CD4-positive, alpha-beta T cell treated with Interleukin-4 for 1 hour (primary cell): ENCODE measurements at regions not wholly inside any gene's neighbourhood (a gene's known extent, or its start where the extent isn't known, plus 50 kb on each side); places are given as distances from the start of the nearest gene placed in this dataset.
"Not testable (repeated sequence)": the region's sequence is repeated elsewhere in the genome, so short reads cannot be mapped to it uniquely, and the experiment has no call there.

Experiments used
- DNase-seq, 2 donors: peaks; one replicate each; pipeline ENCODE4 v3.0.0-alpha.2; 2020 to 2022

DNA sequence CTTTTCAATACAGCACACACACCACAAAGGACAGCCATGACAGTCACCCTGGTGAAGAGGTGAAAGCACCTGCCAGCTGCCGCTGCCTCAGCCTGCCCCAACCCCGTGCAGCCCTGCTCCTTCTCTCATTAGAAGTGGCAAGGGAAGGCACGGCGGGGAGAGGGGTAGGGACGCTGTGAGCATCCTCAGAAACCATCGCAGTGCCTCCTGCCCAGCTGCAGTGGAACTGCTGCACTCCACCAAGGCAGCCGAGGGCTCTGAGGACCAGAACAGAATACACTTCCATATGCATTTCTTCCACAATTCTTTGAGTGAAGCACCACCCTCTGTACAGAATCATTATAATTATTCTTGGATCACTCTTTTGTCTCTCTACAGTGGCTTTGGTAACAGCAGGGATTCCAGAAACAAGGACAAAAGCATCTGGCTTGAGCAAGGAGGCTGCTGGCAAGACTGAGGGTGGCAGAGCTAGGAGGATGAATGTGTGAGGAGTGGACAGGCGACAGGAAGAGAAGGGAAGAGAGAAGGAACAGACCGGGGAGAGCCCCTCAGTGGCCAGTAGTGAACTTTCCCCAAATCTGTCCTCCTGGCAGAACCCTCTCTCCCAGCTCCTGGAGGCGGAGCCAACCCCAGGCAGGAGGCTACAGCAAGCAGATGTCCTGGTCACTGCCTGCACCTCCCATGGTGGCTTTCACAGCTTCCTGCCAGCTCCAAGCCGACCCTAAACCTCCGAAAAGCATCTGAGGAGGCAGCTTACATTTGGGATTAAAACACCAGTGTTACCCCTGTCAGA is 73.2 kb downstream of the MTNR1A start:
- DNase-seq, result no peak

DNA sequence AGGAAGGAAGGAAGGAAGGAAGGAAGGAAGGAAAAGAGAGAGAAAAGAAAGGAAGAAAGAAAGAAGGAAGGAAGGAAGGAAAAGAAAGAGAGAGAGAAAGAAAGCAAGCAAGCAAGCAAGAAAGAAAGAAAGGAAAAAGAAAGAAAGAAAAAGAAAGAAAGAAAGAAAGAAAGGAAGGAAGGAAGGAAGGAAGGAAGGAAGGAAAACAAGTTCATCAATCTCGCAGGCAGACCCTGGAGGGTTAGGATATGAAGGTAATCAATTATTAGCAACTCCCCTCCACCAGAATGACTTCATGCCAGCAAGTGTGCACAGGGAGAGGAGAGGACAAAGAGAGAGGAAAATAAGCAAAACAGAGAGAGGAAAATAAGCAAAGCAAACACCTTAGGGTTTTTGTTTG is 80.2 kb downstream of the MTNR1A start:
- DNase-seq, result no peak

DNA sequence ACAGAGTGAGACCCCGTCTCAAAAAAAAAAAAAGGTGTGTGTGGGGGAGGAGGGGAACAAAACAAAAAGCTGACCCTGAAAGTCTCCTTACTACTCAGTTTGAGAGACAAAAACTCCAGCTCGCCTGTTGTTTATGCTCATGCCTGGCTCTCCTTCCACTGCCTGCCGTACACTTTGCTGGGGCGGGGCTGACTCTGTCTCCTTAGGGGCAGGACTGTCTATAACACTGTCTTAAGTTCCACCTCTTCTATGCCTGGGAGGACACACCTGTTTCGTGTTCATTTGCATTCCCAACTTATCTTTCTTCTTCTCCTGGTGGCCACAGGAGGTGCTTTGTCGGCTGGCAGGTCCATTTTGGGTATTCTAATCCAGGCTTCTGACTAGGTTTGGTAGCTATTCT is 81.4 kb downstream of the MTNR1A start:
- DNase-seq, result no peak

DNA sequence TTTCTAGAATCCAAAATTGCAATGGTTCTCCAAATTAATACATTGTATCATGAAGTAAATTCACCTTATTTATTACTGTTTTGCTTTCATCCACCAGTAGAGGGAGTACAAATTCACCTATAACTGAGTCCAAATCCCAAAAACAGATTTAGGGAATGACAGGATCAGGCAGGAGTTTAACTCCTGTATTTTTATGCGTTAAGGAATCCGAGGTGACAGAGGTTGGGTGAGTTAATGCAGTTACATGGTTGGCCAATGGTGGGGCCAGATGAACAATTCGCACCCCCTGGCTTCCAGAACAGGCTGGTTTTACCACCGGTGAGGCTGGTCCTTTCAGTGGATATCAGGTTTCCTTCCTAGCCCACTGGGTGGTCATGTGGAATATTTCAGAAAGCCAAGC is 82.4 kb downstream of the MTNR1A start:
- DNase-seq, result no peak

DNA sequence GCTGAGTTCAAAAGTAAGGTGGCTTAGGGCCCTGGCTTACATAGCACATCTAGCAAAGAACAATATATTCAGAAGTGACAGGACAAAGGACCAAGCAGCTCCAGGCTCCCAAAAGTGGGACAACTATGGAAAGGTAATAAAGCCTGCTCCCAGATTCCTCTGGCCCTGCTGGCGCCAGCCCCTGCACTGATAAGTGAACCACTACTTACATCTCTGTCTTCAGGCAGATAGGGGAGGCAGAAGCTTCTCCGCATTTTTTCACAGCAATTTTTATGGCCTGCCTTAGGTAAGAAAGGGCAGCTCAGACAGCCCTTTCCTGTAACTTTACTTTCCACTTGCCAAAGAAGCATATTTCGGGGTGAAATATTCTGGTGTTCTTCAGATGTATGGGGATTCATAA is 83.9 kb downstream of the MTNR1A start:
- DNase-seq, result no peak

DNA sequence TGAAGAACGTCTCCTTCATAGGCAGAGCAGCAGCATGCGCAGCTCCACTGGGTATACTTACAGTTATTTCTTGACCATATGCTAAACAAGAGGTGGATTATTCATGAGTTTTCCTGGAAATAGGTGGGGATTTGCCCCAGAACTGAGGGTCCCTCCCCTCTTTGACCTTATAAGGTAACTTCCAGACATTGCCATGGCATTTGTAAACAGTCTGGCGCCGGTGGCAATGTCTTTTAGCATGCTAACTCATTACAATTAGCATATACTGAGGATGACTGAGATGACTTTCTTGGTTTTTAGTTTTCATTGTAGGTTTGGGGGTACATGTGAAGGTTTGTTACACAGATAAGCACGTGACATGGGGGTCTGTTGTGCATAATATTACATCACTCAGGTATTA is 97.3 kb downstream of the MTNR1A start:
- DNase-seq, result no peak

DNA sequence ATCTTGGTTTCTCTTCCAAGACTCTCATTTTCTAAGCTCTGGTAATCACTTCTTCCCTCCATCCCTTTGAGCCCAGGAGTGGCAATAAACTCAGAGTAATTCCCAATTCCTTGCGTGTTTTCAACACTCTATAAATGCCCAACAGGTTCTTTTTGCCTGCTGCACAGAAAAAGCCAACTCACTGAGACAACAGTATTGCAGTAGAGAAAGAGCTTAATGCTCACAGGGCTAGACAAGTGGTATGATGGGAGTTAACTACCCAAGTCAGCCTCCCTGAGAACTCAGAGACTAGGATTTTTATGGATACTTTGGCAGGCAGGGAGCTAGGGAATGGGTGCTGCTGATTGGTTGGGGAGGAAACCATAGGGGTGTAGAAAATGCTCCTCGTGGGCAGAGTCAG is 103.4 kb downstream of the MTNR1A start:
- DNase-seq, result no peak

DNA sequence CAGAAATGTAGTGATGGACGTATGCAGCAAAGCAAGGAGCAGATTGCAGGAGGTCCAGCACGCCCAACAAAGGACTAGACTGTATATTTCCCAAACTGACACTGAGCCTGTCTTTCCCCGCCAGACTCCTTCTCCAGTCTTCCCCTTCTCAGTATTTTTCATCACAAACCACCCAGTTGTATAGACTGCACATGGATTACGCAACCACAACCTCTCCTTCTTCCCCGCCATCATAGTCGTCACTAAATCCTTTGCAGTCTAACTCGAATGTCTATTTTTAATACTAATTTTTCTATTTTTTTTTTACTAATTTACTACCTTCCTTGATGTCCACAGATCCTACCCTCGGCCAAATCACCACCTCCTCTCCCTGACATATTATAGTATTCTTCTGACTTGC is 105.4 kb downstream of the MTNR1A start:
- no peak for DNase-seq

DNA sequence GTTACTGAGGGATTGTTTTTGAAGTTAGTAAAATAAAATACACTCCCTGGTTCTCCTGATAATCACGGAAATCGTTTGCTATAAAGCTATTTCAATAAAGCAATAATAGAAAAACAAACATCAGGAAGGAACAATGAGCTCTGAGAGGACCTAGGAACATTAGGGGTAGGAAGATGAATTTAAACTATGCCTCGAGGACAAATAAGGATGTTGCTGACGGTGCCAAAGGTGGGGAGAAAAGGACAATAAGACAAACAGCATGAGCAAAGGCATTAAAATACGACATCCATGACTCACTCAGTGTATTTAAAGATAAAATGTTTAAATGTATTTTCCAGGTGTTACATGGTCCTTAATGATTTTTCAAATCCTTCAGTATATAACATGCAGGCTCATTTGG is 110.3 kb downstream of the MTNR1A start:
- DNase-seq, result no peak

DNA sequence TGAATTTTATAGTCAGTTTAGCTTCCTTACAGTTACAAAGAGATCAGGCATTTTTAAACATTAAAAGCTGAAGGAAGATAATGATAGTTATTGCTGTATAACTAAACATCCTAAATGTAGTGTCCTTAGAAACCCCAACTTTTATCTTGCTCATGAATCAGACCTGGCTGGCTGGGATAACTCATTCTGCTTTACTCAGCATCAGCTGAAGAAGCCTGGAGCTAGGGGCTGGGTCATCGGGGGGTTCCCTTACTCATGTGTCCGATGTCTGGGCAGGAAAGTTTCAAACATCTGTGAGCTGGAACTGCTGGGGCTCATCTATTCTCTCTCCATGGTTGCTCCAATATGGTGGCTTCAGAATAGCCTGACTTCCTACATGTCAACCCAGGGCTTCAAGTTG is 113.9 kb downstream of the MTNR1A start:
- DNase-seq, result no peak

DNA sequence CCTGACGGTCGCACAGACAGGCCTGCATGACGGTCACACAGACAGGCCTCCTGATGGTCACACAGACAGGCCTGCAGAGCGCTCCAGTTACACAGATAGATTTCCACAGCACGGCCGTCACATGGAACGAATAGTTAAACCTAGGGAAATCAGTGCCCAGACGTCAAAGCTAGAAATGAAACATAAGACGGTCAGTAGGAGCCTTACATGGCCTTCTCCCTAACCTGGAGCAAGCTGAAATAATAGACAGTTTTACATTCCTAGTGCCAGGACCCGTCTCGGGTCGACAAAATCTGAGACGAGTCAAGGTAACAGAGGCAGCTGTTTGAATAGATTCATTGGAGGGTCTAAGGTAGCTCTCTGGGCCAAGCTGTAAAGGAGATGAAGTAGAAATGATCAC is 126.9 kb downstream of the MTNR1A start:
- DNase-seq, result no peak

DNA sequence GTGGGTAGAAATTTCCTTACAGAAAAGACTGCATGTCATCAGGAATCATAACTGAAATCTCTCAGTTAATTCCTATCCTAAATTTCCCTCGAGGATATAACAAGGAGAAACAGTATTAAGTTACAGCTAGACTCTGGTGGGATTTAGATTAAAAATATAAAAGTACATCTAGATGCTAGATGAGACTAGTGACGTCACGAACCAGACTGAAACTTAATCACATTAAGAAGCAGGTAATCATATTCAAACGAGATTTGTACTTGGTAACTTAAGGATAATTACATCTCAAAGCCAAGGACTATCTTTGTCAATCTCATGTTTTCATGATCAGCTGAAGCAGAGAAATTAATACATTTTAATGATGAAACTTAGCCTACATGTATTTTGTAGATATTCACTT is 130.6 kb downstream of the MTNR1A start:
- DNase-seq, result no peak

DNA sequence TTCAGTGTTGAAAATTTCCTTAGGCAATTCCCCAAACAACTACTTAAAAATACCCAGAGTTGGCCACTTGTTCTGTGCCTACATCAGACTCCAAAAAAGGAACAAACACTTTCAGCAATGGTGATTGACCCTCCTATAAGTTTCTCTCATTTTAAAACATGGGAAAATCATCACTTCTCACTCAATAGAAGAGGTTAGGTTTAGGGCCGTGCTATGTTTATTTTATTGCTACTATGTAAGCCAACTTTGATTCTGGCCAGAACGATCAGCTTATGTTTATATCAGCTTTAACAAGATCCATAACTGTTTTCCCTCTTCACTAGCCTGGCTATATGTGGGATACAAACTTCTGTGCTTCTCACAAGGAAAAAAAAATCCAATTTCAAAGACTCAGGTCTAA is 133.1 kb downstream of the MTNR1A start:
- no peak for DNase-seq

DNA sequence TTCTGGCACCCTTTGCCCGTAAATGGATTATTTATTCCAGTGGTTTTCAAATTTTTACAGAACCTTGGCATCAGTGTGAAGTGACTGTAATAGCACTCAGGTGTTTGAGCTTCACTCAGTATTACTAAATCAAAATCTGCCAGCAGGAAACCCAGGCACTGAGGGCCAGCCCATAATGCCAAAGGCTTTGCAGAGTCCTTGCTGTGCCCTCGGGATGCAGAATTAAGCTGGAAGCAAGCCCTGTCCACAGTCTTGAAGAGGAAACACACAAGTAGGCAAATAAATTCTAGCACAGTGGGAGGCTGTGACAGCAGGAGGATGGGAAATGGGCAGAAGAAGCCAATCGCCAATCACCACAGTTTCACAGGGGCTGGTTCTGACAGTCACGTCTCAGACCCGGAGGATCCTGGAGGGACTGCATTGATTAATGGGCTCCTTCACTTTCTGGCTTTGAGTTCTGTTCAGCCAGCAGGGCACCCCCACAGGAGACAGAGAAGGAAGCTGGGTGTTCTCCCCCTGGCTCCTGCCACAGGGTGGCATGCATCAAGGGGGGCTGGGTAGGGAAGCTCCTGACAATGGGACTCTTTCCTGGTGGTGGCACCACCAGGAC is 138.8 kb downstream of the MTNR1A start:
- DNase-seq, result no peak

DNA sequence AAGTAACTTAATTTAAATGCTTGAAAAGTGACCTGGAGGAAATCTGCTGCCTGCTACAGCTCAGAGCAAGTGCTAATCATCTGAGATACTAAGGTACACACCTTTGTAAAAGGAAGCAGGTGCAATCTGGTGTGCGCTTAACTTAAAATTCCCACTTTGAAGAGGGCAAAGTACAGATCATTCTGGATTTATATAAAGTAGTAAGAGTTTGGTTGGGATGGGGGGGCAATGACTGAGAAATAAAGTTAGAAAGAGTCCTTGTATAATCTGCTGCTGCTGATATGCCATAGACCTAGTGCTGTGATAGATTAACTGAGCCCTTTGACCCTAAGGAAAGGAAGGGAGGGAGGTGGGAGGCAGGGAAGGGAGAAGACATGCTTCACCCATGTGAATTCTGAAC is 141.0 kb downstream of the MTNR1A start:
- DNase-seq, result no peak

DNA sequence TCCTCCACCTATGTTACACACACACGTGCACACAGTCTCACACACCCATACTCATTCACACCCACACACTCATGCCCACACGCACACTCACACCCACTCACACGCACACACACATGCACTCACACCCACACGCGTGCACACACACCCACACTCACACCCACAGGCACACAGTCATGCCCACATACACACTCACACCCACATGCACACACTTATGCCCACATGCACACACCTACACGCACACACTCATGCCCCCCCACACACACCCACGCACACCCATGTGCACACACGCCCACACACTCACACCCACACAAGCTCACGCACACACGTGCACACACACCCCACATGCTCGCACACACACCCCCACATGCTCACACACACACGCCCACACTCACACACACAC is 140.0 kb downstream of the F11 start:
- no peak for DNase-seq

DNA sequence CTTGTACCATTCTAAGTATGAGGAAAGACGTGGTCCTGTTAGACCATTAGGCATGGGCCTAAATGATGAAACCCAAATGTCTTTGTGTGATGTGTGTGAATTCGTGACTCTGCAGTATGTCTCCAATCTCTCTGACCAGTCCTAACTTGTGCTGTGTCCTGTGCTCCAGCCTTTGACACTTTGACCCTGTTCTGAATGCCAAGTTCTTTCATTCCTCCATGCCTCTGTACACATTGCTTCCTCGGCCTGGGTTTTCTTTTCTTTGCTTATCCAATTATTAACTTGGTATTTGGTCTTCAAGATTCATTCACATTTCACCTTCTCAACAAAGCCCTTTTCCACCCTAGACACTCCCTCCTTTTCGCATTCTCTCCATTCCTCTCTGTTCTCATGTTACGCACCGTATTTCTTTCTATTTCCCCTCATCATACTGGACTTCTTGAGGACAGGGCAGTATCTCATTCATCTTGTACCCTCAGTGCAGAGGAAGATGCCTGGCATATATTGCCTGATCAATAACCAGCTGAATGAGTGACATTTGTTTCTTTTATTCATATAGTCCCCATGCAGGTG is 138.7 kb downstream of the F11 start:
- DNase-seq, result no peak

DNA sequence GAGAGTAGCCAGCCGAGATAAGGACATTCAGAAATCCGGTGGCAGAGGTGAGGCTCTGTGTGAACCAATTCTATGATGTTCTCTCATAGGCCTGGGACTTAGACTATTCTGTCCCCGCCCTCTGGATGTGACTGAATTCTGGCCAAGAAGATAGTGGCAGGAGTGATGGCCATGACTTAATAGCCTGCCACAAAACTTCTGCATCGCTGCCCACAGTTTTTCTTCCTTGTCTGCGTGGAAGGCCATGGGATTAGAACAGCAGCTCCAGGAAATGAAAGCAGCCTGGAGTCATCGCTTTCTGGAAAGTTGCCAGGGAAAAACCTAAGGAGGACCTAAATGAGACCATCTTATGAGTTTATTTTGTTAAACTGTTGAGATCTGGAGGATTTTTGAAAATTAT is 134.7 kb downstream of the F11 start:
- no peak for DNase-seq

DNA sequence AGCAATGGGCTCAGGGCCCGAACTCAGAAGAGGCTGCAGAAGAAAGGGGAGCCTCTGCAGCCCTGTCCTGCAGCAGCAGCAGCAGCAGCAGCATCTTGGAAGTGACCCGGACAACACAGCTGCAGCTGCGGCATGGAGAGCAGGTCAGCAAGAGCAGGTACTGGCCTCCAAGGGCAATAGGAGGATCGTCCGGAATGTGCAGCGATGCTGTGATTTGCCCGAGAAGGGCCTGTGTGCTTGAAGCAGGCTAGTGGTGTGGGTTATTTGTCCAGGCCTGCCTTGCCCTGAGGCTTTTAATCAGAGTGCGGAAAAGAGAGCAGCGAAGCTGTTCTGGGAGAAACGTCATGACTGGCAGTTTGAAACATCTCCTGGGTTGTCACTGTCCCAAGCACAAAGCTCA is 126.0 kb downstream of the F11 start:
- no peak for DNase-seq

DNA sequence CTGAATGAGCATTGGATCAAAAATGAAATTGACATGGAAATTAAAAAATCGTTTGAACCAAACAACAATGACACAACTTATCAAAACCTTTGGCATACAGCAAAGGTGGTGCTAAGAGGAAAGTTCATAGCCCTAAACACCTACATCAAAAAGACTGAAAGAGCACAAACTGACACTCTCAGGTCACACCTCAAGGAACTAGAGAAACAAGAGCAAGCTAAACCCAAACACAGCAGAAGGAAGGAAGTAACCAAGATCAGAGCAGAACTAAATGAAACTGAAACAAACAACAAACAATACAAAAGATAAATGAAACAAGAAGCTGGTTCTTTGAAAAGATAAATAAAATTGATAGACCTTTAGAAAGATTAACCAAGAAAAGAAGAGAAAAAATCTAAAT is 118.3 kb downstream of the F11 start:
- peak in 1 of 2 donors; percentile 0 for DNase-seq

DNA sequence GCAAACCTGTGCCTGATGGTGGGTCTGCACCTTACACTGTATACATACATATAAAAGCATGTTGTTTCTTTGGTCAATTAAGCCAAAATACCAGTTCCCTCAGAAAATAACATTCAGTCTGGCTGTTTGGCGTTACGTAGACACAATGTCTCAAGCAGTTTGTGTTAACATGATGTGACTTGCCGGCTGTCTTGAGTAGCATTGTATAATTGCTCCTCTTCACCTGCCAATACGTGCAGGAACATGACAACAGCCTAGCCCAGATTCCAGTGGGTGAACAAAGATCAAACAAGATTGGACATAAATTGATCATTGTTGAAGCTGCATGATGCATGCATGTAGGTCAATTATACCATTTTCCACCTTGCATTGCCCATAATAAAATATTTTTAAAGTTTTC is 102.3 kb downstream of the F11 start:
- DNase-seq, result no peak

DNA sequence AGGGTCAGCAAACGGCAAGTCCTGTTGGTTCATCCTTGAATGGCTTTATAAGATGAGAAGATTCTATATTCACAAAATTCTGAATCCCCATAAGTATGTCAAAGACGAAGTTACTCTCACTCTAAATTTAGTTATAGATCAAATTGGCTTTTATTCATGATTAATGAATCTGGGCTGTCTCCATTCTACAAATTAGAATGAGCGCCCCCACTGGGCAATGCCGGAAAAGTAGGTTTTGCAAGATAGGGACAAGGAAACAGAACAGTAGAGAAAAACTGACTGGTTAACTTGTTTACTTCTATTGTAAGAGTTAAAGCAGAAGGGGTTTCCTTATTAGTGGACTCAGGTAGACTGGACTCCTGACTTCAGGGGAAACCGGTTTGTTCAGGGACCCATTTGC is 100.3 kb downstream of the F11 start:
- DNase-seq, result no peak

DNA sequence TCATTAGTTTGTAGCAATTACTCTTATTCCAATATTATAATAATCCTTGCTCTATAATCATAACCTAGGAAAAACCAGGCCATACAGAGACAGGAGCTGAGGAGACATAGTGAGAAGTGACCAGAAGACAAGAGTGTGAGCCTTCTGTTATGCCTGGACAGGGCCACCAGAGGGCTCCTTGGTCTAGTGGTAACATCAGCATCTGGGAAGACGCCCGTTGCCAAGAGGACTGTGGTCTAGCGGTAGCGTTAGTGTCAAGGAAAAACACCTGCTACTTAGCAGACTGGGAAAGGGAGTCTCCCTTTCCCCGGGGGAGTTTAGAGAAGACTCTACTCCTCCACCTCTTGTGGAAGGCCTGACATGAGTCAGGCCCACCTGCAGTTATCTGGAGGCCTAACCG is 97.0 kb downstream of the F11 start:
- DNase-seq, result not testable (repeated sequence)

DNA sequence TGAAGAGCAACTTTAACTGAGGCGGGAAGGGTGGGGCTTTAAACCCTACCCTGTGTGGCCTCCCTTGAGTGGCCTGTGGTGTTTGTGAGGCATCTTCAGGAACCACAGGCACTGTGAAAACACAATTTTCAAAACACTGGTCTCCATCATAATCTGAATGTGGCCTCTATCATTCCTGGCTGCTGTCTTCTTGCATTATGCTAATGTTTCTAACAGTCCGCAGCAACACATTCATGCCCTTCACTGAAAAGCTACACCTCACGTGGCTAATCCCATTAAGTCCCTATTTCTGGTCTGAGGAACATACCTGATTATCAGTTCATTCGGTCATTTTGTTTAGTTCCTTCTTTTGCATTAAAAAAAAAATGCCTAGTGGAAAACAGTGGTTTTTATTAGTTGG is 94.6 kb downstream of the F11 start:
- DNase-seq, result no peak
